ENCODE measurements at regions not wholly inside any gene's neighbourhood (a gene's known extent, or its start where the extent isn't known, plus 50 kb on each side); places are given as distances from the start of the nearest gene placed in this dataset.

DNA sequence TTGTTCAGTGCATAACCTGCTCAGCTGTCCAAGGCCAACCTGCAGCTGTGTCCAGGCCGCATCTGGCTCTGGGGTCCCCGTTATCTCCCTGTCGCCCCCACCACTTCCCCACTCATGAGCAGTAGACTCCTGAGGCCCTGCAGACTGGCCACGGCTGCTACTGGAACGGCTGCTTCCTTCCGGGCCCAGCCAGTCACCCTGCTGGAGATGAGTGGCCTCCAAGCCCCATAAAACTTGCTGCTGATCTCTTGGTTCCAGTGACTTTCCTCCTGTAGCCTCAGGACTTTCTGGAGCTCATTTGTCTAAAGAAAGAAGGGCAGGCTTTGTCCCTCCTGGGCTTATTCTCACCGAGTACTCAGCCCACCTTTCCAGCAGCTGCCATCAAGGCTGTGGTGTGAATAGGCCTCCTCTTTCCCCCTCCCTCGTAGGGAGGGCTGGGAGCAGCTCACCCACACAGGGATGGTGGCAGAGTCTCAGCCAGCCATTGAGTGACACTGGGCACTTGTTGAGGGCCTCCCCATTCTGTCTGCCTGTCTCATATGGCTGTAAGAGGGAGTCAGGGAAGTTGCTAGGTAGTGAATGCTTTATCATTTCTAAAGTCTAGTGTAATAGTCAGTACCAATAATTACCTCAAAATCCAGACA lies 257.3 kb downstream of the MYCN start:
- DNase-seq (ENCODE audit: extremely low read depth, low read depth, low spot score), result no peak

DNA sequence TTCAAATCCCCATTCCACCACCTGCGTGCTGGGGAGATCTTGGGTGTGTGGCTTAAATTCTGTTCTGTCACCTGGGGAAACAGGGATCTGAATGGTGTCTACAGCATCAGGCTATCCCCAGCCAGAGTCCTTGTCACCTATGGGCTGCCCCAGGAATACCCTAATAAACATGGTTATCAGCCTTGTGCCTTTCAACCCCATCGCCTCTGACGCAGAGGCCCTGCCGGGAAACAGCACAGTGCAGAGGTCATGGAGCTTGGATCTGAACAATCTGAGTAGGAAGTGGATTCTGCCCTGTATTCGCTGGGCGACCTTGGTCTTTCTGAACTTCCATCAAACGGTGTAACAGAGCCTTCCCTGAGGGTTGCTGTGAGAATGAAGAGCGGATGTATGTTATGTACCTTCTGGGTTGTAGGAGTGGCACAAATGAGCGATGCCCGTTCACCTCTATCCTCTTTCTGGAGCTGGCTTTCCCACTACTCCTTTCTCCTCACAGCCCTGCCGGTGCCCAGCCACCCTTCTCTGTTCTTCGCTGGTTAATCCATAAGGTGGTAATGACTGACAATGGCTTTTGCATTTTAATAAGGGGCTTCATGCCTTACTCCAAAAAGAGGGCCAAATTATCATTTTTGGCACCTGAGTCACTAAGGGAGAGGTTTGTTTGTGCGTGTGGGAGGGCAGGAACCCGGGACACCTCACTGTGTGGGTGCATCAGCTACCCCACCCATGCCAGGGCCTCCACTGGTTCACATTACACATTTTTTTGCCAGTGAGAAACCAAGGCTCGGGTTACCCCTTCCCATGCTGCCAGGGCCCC lies 256.5 kb downstream of the MYCN start:
- DNase-seq (ENCODE audit: extremely low read depth, low read depth, low spot score), result no peak

DNA sequence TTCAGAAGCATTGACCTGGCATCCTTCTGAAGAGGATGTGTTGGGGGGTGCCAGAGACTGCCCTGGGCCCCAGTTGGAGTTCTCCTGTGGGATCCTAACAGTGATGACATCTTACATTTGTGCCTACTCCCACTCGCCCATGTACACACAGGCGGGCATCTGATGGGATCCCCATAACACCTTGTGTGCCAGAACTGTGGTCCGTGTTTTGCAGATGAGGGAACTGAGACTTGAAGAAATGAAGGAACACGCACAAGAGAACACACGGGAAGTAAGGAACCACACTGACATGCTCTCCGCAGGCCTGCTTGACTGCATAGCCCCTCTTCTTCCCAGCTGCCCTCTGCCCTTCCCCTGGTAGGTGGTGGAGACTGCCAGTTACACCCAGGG lies 255.3 kb downstream of the MYCN start:
- DNase-seq (ENCODE audit: extremely low read depth, low read depth, low spot score), result no peak

- DNase-seq (ENCODE audit: extremely low read depth, low read depth, low spot score), result no peak
These were observed 254.8 kb downstream of the MYCN start for GRCh38 chr2:16194931-16195680.

- DNase-seq (ENCODE audit: extremely low read depth, low read depth, low spot score), result no peak
These were observed 254.2 kb downstream of the MYCN start for GRCh38 chr2:16194530-16194929.

- no peak for DNase-seq (ENCODE audit: extremely low read depth, low read depth, low spot score)
These were observed 253.7 kb downstream of the MYCN start for GRCh38 chr2:16194096-16194390.

- DNase-seq (ENCODE audit: extremely low read depth, low read depth, low spot score), result no peak
These were observed 252.3 kb downstream of the MYCN start for GRCh38 chr2:16192416-16193216.

- DNase-seq (ENCODE audit: extremely low read depth, low read depth, low spot score), result no peak
These were observed 251.3 kb downstream of the MYCN start for GRCh38 chr2:16191431-16192200.

DNA sequence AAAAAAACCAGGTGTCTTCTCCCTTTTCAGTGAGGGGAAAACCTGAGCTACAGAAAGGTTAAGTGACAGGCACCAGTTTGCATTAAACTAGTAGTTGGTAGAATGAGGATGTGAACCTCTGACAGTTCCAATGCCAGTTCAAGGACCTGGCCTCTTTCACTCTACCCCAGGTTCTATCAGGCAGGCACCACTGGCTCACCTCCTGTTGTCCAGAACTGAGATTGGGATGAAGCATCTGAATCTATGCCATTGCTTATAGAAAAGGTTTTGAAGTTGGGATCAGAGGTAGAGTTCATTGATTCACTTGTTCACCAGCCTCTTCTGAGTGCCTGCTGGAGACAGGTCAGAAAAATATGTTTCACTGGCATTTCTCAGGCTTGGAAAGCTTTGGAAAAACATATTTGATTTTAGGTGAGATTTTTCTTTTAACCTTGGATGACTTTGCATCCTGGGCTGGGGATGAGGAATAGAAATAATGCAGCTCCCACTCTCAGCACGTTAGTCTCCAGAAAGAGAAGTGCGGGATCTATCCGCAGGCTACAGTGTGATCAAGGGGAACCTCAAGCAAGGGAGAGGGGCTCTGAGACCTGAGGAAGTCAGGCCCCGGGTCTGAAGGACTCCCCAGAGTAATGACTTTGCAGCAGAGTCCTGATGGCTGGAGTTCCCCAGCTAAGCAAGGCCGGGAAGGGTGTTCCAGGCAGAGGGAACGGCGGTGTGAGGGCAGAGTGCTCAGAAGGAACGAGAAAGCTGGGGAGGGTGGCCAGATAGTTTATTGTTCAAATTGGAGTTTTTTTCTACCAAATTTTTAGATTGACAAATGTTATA lies 250.3 kb downstream of the MYCN start:
- DNase-seq (ENCODE audit: extremely low read depth, low read depth, low spot score), result no peak

GRCh38 chr2:16189836-16190160 lies 249.4 kb downstream of the MYCN start:
- DNase-seq (ENCODE audit: extremely low read depth, low read depth, low spot score), result no peak

DNA sequence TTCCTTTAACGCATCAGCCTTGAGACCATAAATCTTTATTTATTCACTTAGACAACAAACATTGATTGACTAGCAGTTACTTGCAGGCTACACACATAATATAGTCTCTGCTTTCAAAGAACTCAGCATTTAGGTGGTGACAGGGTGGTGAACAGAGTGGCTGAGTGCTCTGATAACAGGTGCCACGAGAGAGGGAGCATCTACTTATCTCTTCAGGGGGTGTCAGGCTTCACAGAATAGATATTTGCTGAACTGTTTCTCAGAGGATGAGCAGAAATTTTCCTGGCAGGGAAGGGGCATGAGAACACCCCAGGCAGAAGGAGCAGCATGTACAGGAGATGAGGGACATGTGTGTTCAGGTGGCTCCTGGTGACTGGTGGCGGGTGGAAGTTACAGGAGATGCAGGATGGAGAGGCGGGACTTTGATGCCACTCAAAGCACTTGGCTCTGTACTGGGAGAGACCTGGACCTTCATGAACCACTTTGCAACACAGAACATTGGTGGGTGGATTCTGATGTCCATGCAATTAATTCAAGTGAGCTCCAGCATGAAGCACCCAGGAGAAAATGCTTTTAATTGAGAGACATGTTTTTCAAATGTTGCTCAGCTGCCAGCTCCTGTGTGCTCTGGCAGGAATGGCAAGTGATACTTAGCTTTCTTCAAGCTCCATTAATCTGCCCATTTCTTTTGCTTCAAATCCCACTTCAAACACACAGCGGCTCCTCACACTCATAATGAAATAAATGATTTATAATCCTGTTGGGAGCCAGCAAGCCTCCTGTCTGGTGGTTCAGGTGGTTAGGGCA lies 248.9 kb downstream of the MYCN start:
- no peak for DNase-seq (ENCODE audit: extremely low read depth, low read depth, low spot score)

DNA sequence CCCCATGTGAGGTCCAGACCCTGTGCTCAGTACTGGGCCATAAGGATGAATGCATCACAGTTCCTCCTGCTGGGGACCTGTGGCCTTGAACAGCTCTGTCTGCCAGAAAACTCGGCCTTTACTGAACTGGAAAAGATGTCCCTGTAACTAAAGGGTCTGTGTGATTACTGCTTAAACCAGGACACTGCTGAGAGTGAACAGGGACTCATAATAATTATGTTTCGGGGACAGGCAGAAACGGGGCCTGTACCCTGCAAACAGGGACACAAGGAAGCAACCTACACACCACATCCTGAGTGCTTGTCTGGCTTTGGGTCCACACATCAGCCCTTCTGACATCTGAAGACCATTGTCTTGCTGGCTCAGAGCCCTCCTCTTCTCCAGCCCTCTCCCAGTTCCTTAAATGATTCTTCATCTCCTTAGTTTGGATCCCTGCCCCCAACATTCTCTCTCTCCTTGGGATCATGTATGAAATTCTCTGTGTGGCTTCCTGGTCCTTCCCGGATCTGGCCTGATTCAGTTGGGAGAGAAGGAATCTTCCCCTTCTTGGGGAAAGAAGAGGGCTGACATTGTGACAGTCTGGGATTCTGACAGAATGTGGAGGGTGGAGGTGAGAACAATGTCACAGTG lies 248.0 kb downstream of the MYCN start:
- DNase-seq (ENCODE audit: extremely low read depth, low read depth, low spot score), result no peak

- DNase-seq (ENCODE audit: extremely low read depth, low read depth, low spot score), result no peak
These were observed 247.1 kb downstream of the MYCN start for GRCh38 chr2:16187482-16187817.

DNA sequence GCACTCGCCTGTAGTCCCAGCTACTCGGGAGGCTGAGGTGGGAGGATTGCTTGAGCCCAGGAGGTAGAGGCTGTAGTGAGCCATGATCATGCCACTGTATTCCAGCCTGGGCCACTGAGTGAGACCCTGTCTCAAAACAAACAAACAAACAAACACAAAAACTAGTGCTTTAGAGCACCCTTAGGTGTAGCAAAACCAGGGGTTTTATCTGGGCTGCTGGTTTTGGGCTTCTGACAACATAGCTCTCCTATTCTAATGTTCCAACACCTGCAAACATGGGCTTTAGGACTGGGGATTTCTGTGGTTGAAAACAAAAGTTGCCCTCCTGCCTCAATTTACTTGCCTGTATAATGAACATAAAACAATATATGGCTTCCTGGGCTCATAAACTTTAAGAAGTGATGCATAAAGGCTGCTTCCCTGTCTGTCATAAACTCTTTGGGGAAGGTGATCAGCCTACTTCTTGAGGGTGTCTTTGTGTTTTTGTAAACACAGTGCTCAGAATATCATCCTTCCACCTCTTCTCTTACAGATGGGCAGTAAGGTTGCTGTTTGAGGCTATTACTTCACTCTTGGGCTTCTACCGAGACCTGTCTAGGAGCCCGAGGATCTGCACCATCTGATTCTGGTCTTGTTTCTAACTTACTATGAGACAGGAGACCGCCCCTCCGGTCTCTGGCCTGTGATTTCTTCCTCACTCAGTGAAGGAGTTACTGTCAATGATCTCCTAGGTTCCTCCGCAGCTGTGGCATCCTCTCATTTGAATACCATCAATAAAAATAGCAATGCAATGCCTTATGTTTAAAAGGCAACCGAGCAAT lies 246.5 kb downstream of the MYCN start:
- DNase-seq (ENCODE audit: extremely low read depth, low read depth, low spot score), result no peak

GRCh38 chr2:16185801-16186272 lies 245.5 kb downstream of the MYCN start:
- no peak for DNase-seq (ENCODE audit: extremely low read depth, low read depth, low spot score)

DNA sequence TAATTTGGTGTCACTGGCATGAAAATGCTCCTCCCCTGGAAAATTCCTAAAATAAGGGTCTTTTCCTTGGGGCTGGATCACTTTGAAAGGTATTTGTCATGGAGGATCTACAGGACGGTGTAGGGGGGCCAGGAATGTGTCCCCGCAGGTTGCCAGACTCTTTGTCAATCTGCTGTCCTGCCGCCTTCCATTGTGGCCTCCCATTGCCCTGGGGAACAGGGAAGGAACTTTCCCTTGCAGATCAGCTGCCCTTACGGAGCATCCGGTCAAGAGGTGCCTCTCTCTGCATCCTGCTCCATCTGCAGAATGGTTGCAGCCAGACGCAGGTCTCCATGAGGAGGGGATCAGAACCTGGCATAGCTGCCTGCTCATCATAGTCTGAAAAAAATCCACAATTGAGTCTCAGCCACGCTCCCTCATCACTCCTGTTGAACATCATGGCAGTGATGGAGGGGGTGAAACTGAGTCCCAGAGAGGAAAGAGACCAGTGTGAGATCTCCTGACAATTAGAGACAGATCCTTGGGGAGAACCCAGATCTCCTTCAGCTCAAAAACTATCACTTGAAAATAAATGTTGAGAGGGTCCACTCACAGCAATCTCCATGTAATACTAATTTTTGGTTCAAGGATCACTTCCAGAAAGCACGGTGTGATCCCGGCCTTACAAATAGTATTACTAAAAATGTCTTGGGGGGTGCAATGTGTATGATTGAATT lies 244.8 kb downstream of the MYCN start:
- DNase-seq (ENCODE audit: extremely low read depth, low read depth, low spot score), result no peak

DNA sequence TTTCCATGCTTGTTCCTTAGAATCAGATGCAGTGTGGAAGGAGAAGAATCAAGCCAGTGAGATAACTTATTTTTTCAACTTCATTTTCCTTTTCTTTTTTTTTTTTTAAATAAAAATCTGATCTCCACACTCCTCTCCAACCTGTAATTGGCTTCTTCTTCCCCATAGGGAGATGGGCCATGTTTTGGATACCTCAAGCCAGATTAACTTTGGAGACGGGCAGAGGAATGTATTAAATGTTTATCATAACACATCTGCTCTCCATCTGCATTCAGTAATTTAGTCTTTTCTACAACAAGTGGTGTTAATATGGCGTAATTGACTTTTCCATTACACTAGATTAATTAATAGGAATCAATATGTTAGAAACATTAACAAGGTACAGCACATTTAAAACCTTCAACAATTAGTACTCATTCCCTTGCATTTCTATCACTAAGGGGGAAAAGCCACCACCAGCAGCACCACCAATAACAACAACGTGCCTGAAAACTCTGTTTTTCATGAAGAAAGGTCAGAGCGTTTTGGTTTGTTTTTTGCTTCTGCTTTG lies 244.1 kb downstream of the MYCN start:
- no peak for DNase-seq (ENCODE audit: extremely low read depth, low read depth, low spot score)

All from glomerular endothelial cell (primary cell).